ENCODE measurements at regions not wholly inside any gene's neighbourhood (a gene's known extent, or its start where the extent isn't known, plus 50 kb on each side); places are given as distances from the start of the nearest gene placed in this dataset.

GRCh38 chr10:94103801-94104221, 110.1 kb downstream of the PLCE1 start:
- no peaks in the 10 kb centered on the region for H3K79me2 ChIP-seq (ENCODE audit: insufficient read depth, low read length)
- H3K9me3 ChIP-seq (ENCODE audit: low read depth, low read length): no peaks in the 10 kb centered on the region
- peak overlapping the region; percentile 30 for H3K4me3 ChIP-seq (ENCODE audit: insufficient read depth, low read length)
- no peak for TF ChIP-seq CTCF (IDR thresholded peaks at IDR 0.05; ENCODE audit: extremely low read depth, low read depth, low read length)
- H3K36me3 ChIP-seq (ENCODE audit: insufficient read depth, low read length): no peaks in the 10 kb centered on the region
- H4K20me1 ChIP-seq (ENCODE audit: insufficient read depth, low read length): no peaks in the 10 kb centered on the region
- peak; percentile 77 for DNase-seq (ENCODE audit: insufficient read length, low spot score, missing footprints)
- peaks cover 26% of the 10 kb centered on the region for H3K4me1 ChIP-seq (ENCODE audit: insufficient read depth, low read length)
- peak overlapping the region; percentile 71 for H3K27ac ChIP-seq (ENCODE audit: low read depth, low read length)
- no peak overlapping the region for H2AFZ ChIP-seq (ENCODE audit: low read length)
- H3K4me2 ChIP-seq (ENCODE audit: insufficient read depth, low read length): peak overlapping the region; percentile 46
- H3K27me3 ChIP-seq (ENCODE audit: insufficient read depth, low read length): no peaks in the 10 kb centered on the region

GRCh38 chr10:94104316-94105000, 110.7 kb downstream of the PLCE1 start:
- peak overlapping the region; percentile 71 for H3K27ac ChIP-seq (ENCODE audit: low read depth, low read length)
- DNase-seq (ENCODE audit: insufficient read length, low spot score, missing footprints): no peak
- peak overlapping the region; percentile 46 for H3K4me2 ChIP-seq (ENCODE audit: insufficient read depth, low read length)

GRCh38 chr10:94105226-94105625, 111.5 kb downstream of the PLCE1 start:
- H2AFZ ChIP-seq (ENCODE audit: low read length): no peak overlapping the region
- no peak overlapping the region for H3K4me3 ChIP-seq (ENCODE audit: insufficient read depth, low read length)
- H3K79me2 ChIP-seq (ENCODE audit: insufficient read depth, low read length): no peaks in the 10 kb centered on the region
- no peak overlapping the region for H3K27ac ChIP-seq (ENCODE audit: low read depth, low read length)
- no peak for TF ChIP-seq CTCF (IDR thresholded peaks at IDR 0.05; ENCODE audit: extremely low read depth, low read depth, low read length)
- no peaks in the 10 kb centered on the region for H3K27me3 ChIP-seq (ENCODE audit: insufficient read depth, low read length)
- H4K20me1 ChIP-seq (ENCODE audit: insufficient read depth, low read length): no peaks in the 10 kb centered on the region
- H3K36me3 ChIP-seq (ENCODE audit: insufficient read depth, low read length): no peaks in the 10 kb centered on the region
- no peak overlapping the region for H3K4me2 ChIP-seq (ENCODE audit: insufficient read depth, low read length)
- H3K4me1 ChIP-seq (ENCODE audit: insufficient read depth, low read length): peaks cover 27% of the 10 kb centered on the region
- H3K9me3 ChIP-seq (ENCODE audit: low read depth, low read length): no peaks in the 10 kb centered on the region
- DNase-seq (ENCODE audit: insufficient read length, low spot score, missing footprints): no peak

More at GRCh38 chr10:94104316-94105000, 110.7 kb downstream of the PLCE1 start:
- H3K79me2 ChIP-seq (ENCODE audit: insufficient read depth, low read length): no peaks in the 10 kb centered on the region
- TF ChIP-seq CTCF (IDR thresholded peaks at IDR 0.05; ENCODE audit: extremely low read depth, low read depth, low read length): no peak
- no peaks in the 10 kb centered on the region for H3K36me3 ChIP-seq (ENCODE audit: insufficient read depth, low read length)
- peak overlapping the region; percentile 30 for H3K4me3 ChIP-seq (ENCODE audit: insufficient read depth, low read length)
- H3K27me3 ChIP-seq (ENCODE audit: insufficient read depth, low read length): no peaks in the 10 kb centered on the region
- no peaks in the 10 kb centered on the region for H3K9me3 ChIP-seq (ENCODE audit: low read depth, low read length)
- peaks cover 27% of the 10 kb centered on the region for H3K4me1 ChIP-seq (ENCODE audit: insufficient read depth, low read length)
- no peaks in the 10 kb centered on the region for H4K20me1 ChIP-seq (ENCODE audit: insufficient read depth, low read length)
- H2AFZ ChIP-seq (ENCODE audit: low read length): no peak overlapping the region

GRCh38 chr10:94107191-94107590, 113.5 kb downstream of the PLCE1 start:
- Histone ChIP-seq H2AFZ (ENCODE audit: low read length) (no peak overlapping the region), H3K36me3 (ENCODE audit: insufficient read depth, low read length) (no peaks in the 10 kb centered on the region), H3K27ac (ENCODE audit: low read depth, low read length) (no peak overlapping the region), H4K20me1 (ENCODE audit: insufficient read depth, low read length) (no peaks in the 10 kb centered on the region), H3K79me2 (ENCODE audit: insufficient read depth, low read length) (no peaks in the 10 kb centered on the region), H3K4me1 (ENCODE audit: insufficient read depth, low read length) (peaks cover 43% of the 10 kb centered on the region), H3K9me3 (ENCODE audit: low read depth, low read length) (no peaks in the 10 kb centered on the region), H3K27me3 (ENCODE audit: insufficient read depth, low read length) (no peaks in the 10 kb centered on the region), H3K4me2 (ENCODE audit: insufficient read depth, low read length) (no peak overlapping the region), H3K4me3 (ENCODE audit: insufficient read depth, low read length) (no peak overlapping the region)
- TF ChIP-seq CTCF (IDR thresholded peaks at IDR 0.05; ENCODE audit: extremely low read depth, low read depth, low read length): no peak
- no peak for DNase-seq (ENCODE audit: insufficient read length, low spot score, missing footprints)
